ENCODE measurements at regions not wholly inside any gene's neighbourhood (a gene's known extent, or its start where the extent isn't known, plus 50 kb on each side); places are given as distances from the start of the nearest gene placed in this dataset.

- Histone ChIP-seq H3K4me1 (no peaks in the 10 kb centered on the region), H3K27ac (no peak overlapping the region), H3K36me3 (no peaks in the 10 kb centered on the region), H3K9me3 (peaks cover 0 to 44% (median 19%) of the 10 kb centered on the region in 11 donors), H3K27me3 (no peaks in the 10 kb centered on the region), H3K4me3 (no peak overlapping the region)
- DNase-seq (no peak), ATAC-seq (no peak)
- 81 to 85% methylated on average over 9 of the region's 9 CpGs for WGBS, 2 donors
- TF ChIP-seq CTCF (IDR thresholded peaks at IDR 0.05), result no peak
- intact Hi-C loops (cut with DNase I), result no loop called here
Observed at GRCh38 chr3:150022381-150023238, 51.9 kb upstream of the PFN2 start.

- Histone ChIP-seq H3K4me1 (no peaks in the 10 kb centered on the region), H3K4me3 (no peak overlapping the region), H3K9me3 (peaks cover 0 to 25% (median 10%) of the 10 kb centered on the region in 11 donors), H3K36me3 (no peaks in the 10 kb centered on the region), H3K27me3 (no peaks in the 10 kb centered on the region), H3K27ac (no peak overlapping the region)
- ATAC-seq, result no peak
- no peak for TF ChIP-seq CTCF (IDR thresholded peaks at IDR 0.05)
- WGBS, 2 donors, result 95 to 100% methylated on average over 1 of the region's 1 CpG
- no peak for DNase-seq
- intact Hi-C loops (cut with DNase I), result no loop called here
Observed at GRCh38 chr3:150020527-150020926, 49.8 kb upstream of the PFN2 start.
